ENCODE measurements at regions not wholly inside any gene's neighbourhood (a gene's known extent, or its start where the extent isn't known, plus 50 kb on each side); places are given as distances from the start of the nearest gene placed in this dataset.
"Not testable (repeated sequence)": the region's sequence is repeated elsewhere in the genome, so short reads cannot be mapped to it uniquely, and the experiment has no call there.

DNA sequence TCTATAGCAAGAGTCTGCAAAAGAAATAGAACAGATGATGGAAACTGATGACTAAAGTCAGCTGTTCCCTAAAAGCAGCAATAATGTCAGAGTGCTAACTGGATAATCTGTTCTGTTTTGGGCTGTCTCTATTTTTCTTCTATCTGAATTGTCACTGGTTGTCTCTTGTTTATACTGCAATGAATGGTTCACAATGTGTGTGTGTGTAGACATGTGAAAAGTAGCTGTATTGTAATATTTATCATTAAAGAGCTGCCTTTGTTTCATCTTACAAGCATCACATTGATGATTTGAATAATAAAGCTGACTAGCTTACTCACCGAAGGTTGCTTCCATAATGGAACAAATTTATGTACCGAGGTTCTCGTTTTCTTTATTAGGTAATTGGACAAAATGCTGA, 456.0 kb upstream of the ZEB2 start:
- H3K4me1 ChIP-seq (replicated peaks; ENCODE audit: insufficient read depth): no peaks in the 10 kb centered on the region
- DNase-seq: no peak
- no peaks in the 10 kb centered on the region for H3K9me2 ChIP-seq (ENCODE audit: insufficient read depth)
- ChIA-PET POLR2A (ENCODE audit: unreplicated experiment) (no interaction called here), CTCF (no interaction called here)
- H3K4me3 ChIP-seq: no peak overlapping the region
- no peak for TF ChIP-seq EZH2 (IDR thresholded peaks at IDR 0.05; ENCODE audit: low read depth)
- no peak for TF ChIP-seq CTCF (conservative IDR thresholded peaks at IDR 0.05)
- H3K27me3 ChIP-seq (ENCODE audit: insufficient read depth, low read depth): no peaks in the 10 kb centered on the region
- H2AFZ ChIP-seq: no peak overlapping the region
- no peaks in the 10 kb centered on the region for H4K20me1 ChIP-seq (ENCODE audit: insufficient read depth)
- intact Hi-C loops (cut with micrococcal nuclease; ENCODE audit: unreplicated experiment): no loop called here
- H3K9me3 ChIP-seq (ENCODE audit: insufficient read depth, low read depth): no peaks in the 10 kb centered on the region
- no peaks in the 10 kb centered on the region for H3K79me2 ChIP-seq (ENCODE audit: low read depth)
- no peak overlapping the region for H3K4me2 ChIP-seq
- H3F3A ChIP-seq (ENCODE audit: insufficient read depth, low read depth): no peaks in the 10 kb centered on the region
- H3K27ac ChIP-seq: no peak overlapping the region
- BruUV-seq (replicated peaks): no TSS peak
- H3K36me3 ChIP-seq (ENCODE audit: low read depth): no peaks in the 10 kb centered on the region

DNA sequence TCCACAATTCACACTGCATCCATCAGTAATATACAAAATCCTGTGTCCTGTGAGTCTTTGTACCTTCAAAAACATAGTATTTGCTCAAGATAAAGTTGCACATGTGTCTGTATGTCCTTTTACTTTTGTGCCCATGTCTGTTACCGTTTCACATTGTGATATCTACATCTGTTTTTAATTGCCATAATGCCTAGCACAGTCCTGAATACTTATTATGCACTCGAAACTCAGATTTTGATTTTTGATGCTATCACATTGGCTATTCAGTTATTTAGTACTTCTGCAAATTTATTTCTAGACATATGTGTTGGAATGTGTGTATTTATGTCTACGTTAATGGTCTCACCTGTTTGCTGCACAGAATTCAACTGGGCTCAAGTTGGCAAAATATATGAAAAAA, 452.8 kb upstream of the ZEB2 start:
- intact Hi-C loops (cut with micrococcal nuclease; ENCODE audit: unreplicated experiment): no loop called here
- Histone ChIP-seq H3K36me3 (ENCODE audit: low read depth) (no peaks in the 10 kb centered on the region), H3K27ac (no peak overlapping the region), H3K4me2 (no peak overlapping the region), H3F3A (ENCODE audit: insufficient read depth, low read depth) (no peaks in the 10 kb centered on the region), H3K4me1 (replicated peaks; ENCODE audit: insufficient read depth) (no peaks in the 10 kb centered on the region), H3K4me3 (no peak overlapping the region), H3K27me3 (ENCODE audit: insufficient read depth, low read depth) (no peaks in the 10 kb centered on the region), H3K9me3 (ENCODE audit: insufficient read depth, low read depth) (peaks cover 3% of the 10 kb centered on the region; the same call in 1 of the 2 replicates), H4K20me1 (ENCODE audit: insufficient read depth) (no peaks in the 10 kb centered on the region), H3K9me2 (ENCODE audit: insufficient read depth) (no peaks in the 10 kb centered on the region), H3K79me2 (ENCODE audit: low read depth) (no peaks in the 10 kb centered on the region), H2AFZ (no peak overlapping the region)
- ChIA-PET POLR2A (ENCODE audit: unreplicated experiment) (no interaction called here), CTCF (no interaction called here)
- no peak for TF ChIP-seq EZH2 (IDR thresholded peaks at IDR 0.05; ENCODE audit: low read depth)
- TF ChIP-seq CTCF (conservative IDR thresholded peaks at IDR 0.05): no peak
- DNase-seq: no peak
- BruUV-seq (replicated peaks): no TSS peak

GRCh38 chr2:144971786-144972335, 451.9 kb upstream of the ZEB2 start:
- H3K4me2 ChIP-seq: no peak overlapping the region
- POLR2A ChIA-PET (ENCODE audit: unreplicated experiment): no interaction called here
- H3K36me3 ChIP-seq (ENCODE audit: low read depth): no peaks in the 10 kb centered on the region
- H3K4me3 ChIP-seq: no peak overlapping the region
- H4K20me1 ChIP-seq (ENCODE audit: insufficient read depth): no peaks in the 10 kb centered on the region
- CTCF ChIA-PET: no interaction called here
- H3K27me3 ChIP-seq (ENCODE audit: insufficient read depth, low read depth): no peaks in the 10 kb centered on the region
- intact Hi-C loops (cut with micrococcal nuclease; ENCODE audit: unreplicated experiment): no loop called here
- H3K27ac ChIP-seq: no peak overlapping the region
- H3K9me3 ChIP-seq (ENCODE audit: insufficient read depth, low read depth): peaks cover 3% of the 10 kb centered on the region; the same call in 1 of the 2 replicates
- no peaks in the 10 kb centered on the region for H3K9me2 ChIP-seq (ENCODE audit: insufficient read depth)
- no peaks in the 10 kb centered on the region for H3F3A ChIP-seq (ENCODE audit: insufficient read depth, low read depth)
- no peak for DNase-seq
- no TSS peak for BruUV-seq (replicated peaks)
- H3K79me2 ChIP-seq (ENCODE audit: low read depth): no peaks in the 10 kb centered on the region
- H2AFZ ChIP-seq: no peak overlapping the region
- no peaks in the 10 kb centered on the region for H3K4me1 ChIP-seq (replicated peaks; ENCODE audit: insufficient read depth)
- no peak for TF ChIP-seq EZH2 (IDR thresholded peaks at IDR 0.05; ENCODE audit: low read depth)
- TF ChIP-seq CTCF (conservative IDR thresholded peaks at IDR 0.05): no peak

- BruUV-seq (replicated peaks); H3K36me3 ChIP-seq (ENCODE audit: low read depth); H3K27ac ChIP-seq; H3K27me3 ChIP-seq (ENCODE audit: insufficient read depth, low read depth); H2AFZ ChIP-seq; CTCF ChIA-PET; H4K20me1 ChIP-seq (ENCODE audit: insufficient read depth); H3F3A ChIP-seq (ENCODE audit: insufficient read depth, low read depth); DNase-seq; H3K4me3 ChIP-seq; H3K9me2 ChIP-seq (ENCODE audit: insufficient read depth); H3K4me2 ChIP-seq; POLR2A ChIA-PET (ENCODE audit: unreplicated experiment); H3K79me2 ChIP-seq (ENCODE audit: low read depth); H3K9me3 ChIP-seq (ENCODE audit: insufficient read depth, low read depth); intact Hi-C loops (cut with micrococcal nuclease; ENCODE audit: unreplicated experiment); H3K4me1 ChIP-seq (replicated peaks; ENCODE audit: insufficient read depth): not testable (repeated sequence)
These were observed 450.5 kb upstream of the ZEB2 start for GRCh38 chr2:144970410-144970809.

- POLR2A ChIA-PET (ENCODE audit: unreplicated experiment); H3K9me2 ChIP-seq (ENCODE audit: insufficient read depth); intact Hi-C loops (cut with micrococcal nuclease; ENCODE audit: unreplicated experiment); H3K36me3 ChIP-seq (ENCODE audit: low read depth); BruUV-seq (replicated peaks); DNase-seq; H2AFZ ChIP-seq; H3F3A ChIP-seq (ENCODE audit: insufficient read depth, low read depth); H3K4me3 ChIP-seq; CTCF ChIA-PET; H3K4me2 ChIP-seq; H3K9me3 ChIP-seq (ENCODE audit: insufficient read depth, low read depth); H3K27me3 ChIP-seq (ENCODE audit: insufficient read depth, low read depth); H3K79me2 ChIP-seq (ENCODE audit: low read depth); H3K4me1 ChIP-seq (replicated peaks; ENCODE audit: insufficient read depth); H3K27ac ChIP-seq; H4K20me1 ChIP-seq (ENCODE audit: insufficient read depth): not testable (repeated sequence)
These were observed 449.6 kb upstream of the ZEB2 start for GRCh38 chr2:144969564-144969963.
